ENCODE measurements at regions not wholly inside any gene's neighbourhood (a gene's known extent, or its start where the extent isn't known, plus 50 kb on each side); places are given as distances from the start of the nearest gene placed in this dataset.

GRCh38 chr15:91535856-91536500 lies 317.5 kb upstream of the SLCO3A1 start:
- Histone ChIP-seq H3K27me3 (no peaks in the 10 kb centered on the region), H3K4me3 (no peak overlapping the region), H3K4me1 (peaks cover 0 to 32% (median 12%) of the 10 kb centered on the region in 4 donors), H3K9me3 (no peaks in the 10 kb centered on the region), H3K36me3 (no peaks in the 10 kb centered on the region), H3K27ac (peak overlapping the region in 1 of 4 donors; percentile 32)
- no peak for TF ChIP-seq POLR2A (IDR thresholded peaks at IDR 0.05)
- DNase-seq (ENCODE audit: low spot score in 2 of 2), result no peak
- 83 to 86% methylated on average over 4 of the region's 4 CpGs for WGBS, 2 donors

- Histone ChIP-seq H3K27me3 (no peaks in the 10 kb centered on the region), H3K36me3 (no peaks in the 10 kb centered on the region), H3K9me3 (no peaks in the 10 kb centered on the region), H3K4me1 (peaks cover 0 to 32% (median 12%) of the 10 kb centered on the region in 4 donors), H3K4me3 (no peak overlapping the region), H3K27ac (no peak overlapping the region)
- no peak for DNase-seq (ENCODE audit: low spot score in 2 of 2)
- 31 to 64% methylated on average over 5 of the region's 5 CpGs for WGBS, 2 donors
- TF ChIP-seq POLR2A (IDR thresholded peaks at IDR 0.05), result no peak
- no peak for TF ChIP-seq EP300 (IDR thresholded peaks at IDR 0.05)
- TF ChIP-seq CTCF (IDR thresholded peaks at IDR 0.05), result no peak
Observed at GRCh38 chr15:91537856-91538255, 315.7 kb upstream of the SLCO3A1 start.

GRCh38 chr15:91538782-91539181 lies 314.7 kb upstream of the SLCO3A1 start:
- Histone ChIP-seq H3K4me3 (no peak overlapping the region), H3K4me1 (peaks cover 0 to 32% (median 12%) of the 10 kb centered on the region in 4 donors), H3K27me3 (no peaks in the 10 kb centered on the region), H3K36me3 (no peaks in the 10 kb centered on the region), H3K9me3 (no peaks in the 10 kb centered on the region), H3K27ac (no peak overlapping the region)
- no peak for TF ChIP-seq EP300 (IDR thresholded peaks at IDR 0.05)
- no peak for TF ChIP-seq CTCF (IDR thresholded peaks at IDR 0.05)
- no peak for TF ChIP-seq POLR2A (IDR thresholded peaks at IDR 0.05)
- no peak for DNase-seq (ENCODE audit: low spot score in 2 of 2)
- 88 to 91% methylated on average over 2 of the region's 2 CpGs for WGBS, 2 donors

GRCh38 chr15:91541286-91541685 lies 312.2 kb upstream of the SLCO3A1 start:
- Histone ChIP-seq H3K27ac (no peak overlapping the region), H3K9me3 (no peaks in the 10 kb centered on the region), H3K4me3 (no peak overlapping the region), H3K36me3 (no peaks in the 10 kb centered on the region), H3K4me1 (peaks cover 0 to 22% (median 12%) of the 10 kb centered on the region in 4 donors), H3K27me3 (no peaks in the 10 kb centered on the region)
- DNase-seq (ENCODE audit: low spot score in 2 of 2), result no peak
- 83 to 86% methylated on average over 1 of the region's 1 CpG for WGBS, 2 donors
- TF ChIP-seq CTCF (IDR thresholded peaks at IDR 0.05) (no peak), EP300 (IDR thresholded peaks at IDR 0.05) (no peak), POLR2A (IDR thresholded peaks at IDR 0.05) (no peak)

- TF ChIP-seq CTCF (IDR thresholded peaks at IDR 0.05), result no peak
- no peak for TF ChIP-seq POLR2A (IDR thresholded peaks at IDR 0.05)
- no peak for TF ChIP-seq EP300 (IDR thresholded peaks at IDR 0.05)
- no peak overlapping the region for H3K4me3 ChIP-seq
- no peaks in the 10 kb centered on the region for H3K9me3 ChIP-seq
- H3K27ac ChIP-seq, result no peak overlapping the region
- no peaks in the 10 kb centered on the region for H3K27me3 ChIP-seq
- peaks cover 0 to 13% (median 9%) of the 10 kb centered on the region in 4 donors for H3K4me1 ChIP-seq
- no peak for DNase-seq (ENCODE audit: low spot score in 2 of 2)
- no peaks in the 10 kb centered on the region for H3K36me3 ChIP-seq
- WGBS, 2 donors, result 86 to 90% methylated on average over 3 of the region's 3 CpGs
Observed at GRCh38 chr15:91542226-91542625, 311.3 kb upstream of the SLCO3A1 start.
